Neural progenitor cell (in vitro differentiated cells): ENCODE measurements at regions not wholly inside any gene's neighbourhood (a gene's known extent, or its start where the extent isn't known, plus 50 kb on each side); places are given as distances from the start of the nearest gene placed in this dataset.

Experiments used
- CTCF ChIP-seq: fragments of 200-600 bp; sonication (generic); IDR thresholded peaks from 2 replicates; pipeline ENCODE4 v1.5.1; 2017; ENCODE audit warnings: antibody characterized with exemption, mild to moderate bottlenecking
- EZH2phosphoT487 ChIP-seq: fragments of 200-600 bp; sonication (generic); IDR thresholded peaks from 2 replicates; pipeline ENCODE4 v1.6.1; 2017; ENCODE audit warnings: antibody characterized with exemption

- TF ChIP-seq CTCF (peak; percentile 85), EZH2phosphoT487 (no peak)
Observed at GRCh38 chr2:217106650-217107014, 246.8 kb upstream of the TNP1 start.
